WTC11 (cell line): ENCODE measurements at regions not wholly inside any gene's neighbourhood (a gene's known extent, or its start where the extent isn't known, plus 50 kb on each side); places are given as distances from the start of the nearest gene placed in this dataset.

Experiments
- ATAC-seq: fragments of 200-7000 bp; cut with Tn5 transposase; 2 replicates; pipeline ENCODE4 v1.10.0; 2021; ENCODE audit warnings: mild to moderate bottlenecking, moderate library complexity
- CTCF ChIA-PET: fragments of 300-600 bp; sonication (Branson Sonifier 250); formaldehyde crosslinking; loops from one replicate; lab custom pipeline; 2021; ENCODE audit warnings: antibody characterized with exemption; lab: Charles Lee
- POLR2A ChIA-PET: fragments of 350-600 bp; sonication (Branson Sonifier 250); formaldehyde crosslinking; loops from one replicate; lab custom pipeline; 2021; ENCODE audit warnings: antibody characterized with exemption; lab: Charles Lee
- DNase-seq: peaks from one replicate; pipeline ENCODE4 v3.0.0; 2021; ENCODE audit warnings: low spot score
- H3K27ac Mint-ChIP-seq: 2 replicates; pipeline ENCODE4 v1.8.0; 2021; ENCODE audit warnings: mixed read lengths
- H3K27me3 Mint-ChIP-seq: 2 replicates; pipeline ENCODE4 v1.8.0; 2021; ENCODE audit warnings: low read depth, mild to moderate bottlenecking, moderate library complexity, mixed read lengths
- H3K36me3 Mint-ChIP-seq: 2 replicates; pipeline ENCODE4 v1.8.0; 2021; ENCODE audit warnings: mixed read lengths
- H3K4me1 Mint-ChIP-seq: 2 replicates; pipeline ENCODE4 v1.8.0; 2022; ENCODE audit warnings: mixed read lengths
- H3K4me3 Mint-ChIP-seq: 2 replicates; pipeline ENCODE4 v1.8.0; 2021; ENCODE audit warnings: mild to moderate bottlenecking, moderate library complexity, mixed read lengths
- H3K9me3 Mint-ChIP-seq: 2 replicates; pipeline ENCODE4 v1.8.0; 2021; ENCODE audit warnings: mixed read lengths
- CREM ChIP-seq: sonication (generic); formaldehyde crosslinking; IDR thresholded peaks from 2 replicates; pipeline ENCODE4 v1.8.1; 2022; ENCODE audit warnings: mild to moderate bottlenecking, missing genetic modification reagents, moderate library complexity
- ELF4 ChIP-seq: sonication (generic); formaldehyde crosslinking; IDR thresholded peaks from 2 replicates; pipeline ENCODE4 v1.8.1; 2022; ENCODE audit warnings: low read depth, mild to moderate bottlenecking, moderate library complexity, missing genetic modification reagents
- EMX1 ChIP-seq: fragments of 250-450 bp; sonication (Bioruptor Pico); IDR thresholded peaks from 2 replicates; pipeline ENCODE4 v1.8.0; 2021; ENCODE audit warnings: mild to moderate bottlenecking
- ETV6 ChIP-seq: sonication (generic); formaldehyde crosslinking; IDR thresholded peaks from 2 replicates; pipeline ENCODE4 v1.8.1; 2022; ENCODE audit warnings: mild to moderate bottlenecking, missing genetic modification reagents
- FOXJ3 ChIP-seq: sonication (generic); formaldehyde crosslinking; IDR thresholded peaks from 2 replicates; pipeline ENCODE4 v1.9.0; 2021; ENCODE audit warnings: missing genetic modification reagents, mild to moderate bottlenecking, borderline replicate concordance
- SOX15 ChIP-seq: fragments of 250-450 bp; sonication (Bioruptor Pico); IDR thresholded peaks from 2 replicates; pipeline ENCODE4 v1.9.0; 2021; ENCODE audit warnings: mild to moderate bottlenecking
- ZBTB21 ChIP-seq: sonication (generic); formaldehyde crosslinking; IDR thresholded peaks from 2 replicates; pipeline ENCODE4 v1.8.1; 2023; ENCODE audit warnings: mild to moderate bottlenecking, missing genetic modification reagents, borderline replicate concordance
- TF ChIP-seq, protein P1 (sequence below): sonication (generic); formaldehyde crosslinking; IDR thresholded peaks from 2 replicates; pipeline ENCODE4 v1.8.0; 2022; ENCODE audit warnings: mild to moderate bottlenecking, missing genetic modification reagents
- TF ChIP-seq, protein P2 (sequence below): fragments of 200-600 bp; IDR thresholded peaks from 2 replicates; pipeline ENCODE4 v1.8.0; 2022; ENCODE audit warnings: antibody characterized with exemption
- TF ChIP-seq, protein P3 (sequence below): fragments of 250-450 bp; sonication (Bioruptor Pico); IDR thresholded peaks from 2 replicates; pipeline ENCODE4 v1.9.0; 2021; ENCODE audit warnings: mild to moderate bottlenecking
- TF ChIP-seq, protein P4 (sequence below): sonication (generic); formaldehyde crosslinking; IDR thresholded peaks from 2 replicates; pipeline ENCODE4 v1.8.1; 2022; ENCODE audit warnings: low read depth, mild to moderate bottlenecking, moderate library complexity, missing genetic modification reagents, borderline replicate concordance
- TF ChIP-seq, protein P5 (sequence below): sonication (generic); formaldehyde crosslinking; IDR thresholded peaks from 2 replicates; pipeline ENCODE4 v1.8.1; 2022; ENCODE audit warnings: mild to moderate bottlenecking, missing genetic modification reagents, moderate library complexity, borderline replicate concordance
- TF ChIP-seq, protein P6 (sequence below): fragments of 250-450 bp; sonication (Bioruptor Pico); IDR thresholded peaks from 2 replicates; pipeline ENCODE4 v2.1.2; 2022; ENCODE audit warnings: mild to moderate bottlenecking, moderate library complexity
- TF ChIP-seq, protein P7 (sequence below): sonication (generic); formaldehyde crosslinking; IDR thresholded peaks from 2 replicates; pipeline ENCODE4 v1.8.0; 2023; ENCODE audit warnings: mild to moderate bottlenecking, missing genetic modification reagents
- TF ChIP-seq, protein P8 (sequence below): sonication (generic); formaldehyde crosslinking; IDR thresholded peaks from 2 replicates; pipeline ENCODE4 v1.8.1; 2023; ENCODE audit warnings: mild to moderate bottlenecking, moderate library complexity, missing genetic modification reagents

DNA sequence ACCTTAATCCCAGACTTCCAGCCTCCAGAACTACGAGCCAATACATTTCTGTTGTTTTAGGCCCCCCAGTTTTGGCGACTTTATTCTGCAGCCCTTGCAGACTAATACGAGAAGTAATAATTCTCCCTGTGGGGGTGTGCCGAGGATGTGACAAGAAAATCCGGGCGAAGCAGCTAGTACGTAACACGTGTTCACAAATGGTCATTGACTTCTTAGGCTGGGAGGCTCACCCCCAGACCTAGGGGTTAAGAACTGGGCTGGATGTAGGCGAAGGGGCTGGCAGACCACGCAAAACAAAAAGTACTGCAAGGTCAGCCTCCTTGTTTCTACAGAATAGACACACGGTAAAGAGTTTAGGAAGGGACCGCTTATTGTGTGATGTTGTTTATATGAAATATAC is 69.8 kb upstream of the ESRRB start:
- ATAC-seq (no peak), DNase-seq (no peak)
- Mint-ChIP-seq H3K4me1 (peaks cover 28% of the 10 kb centered on the region), H3K27me3 (peaks cover 35% of the 10 kb centered on the region), H3K36me3 (no peaks in the 10 kb centered on the region), H3K27ac (no peak overlapping the region), H3K9me3 (no peaks in the 10 kb centered on the region), H3K4me3 (no peak overlapping the region)
- ChIA-PET CTCF (no interaction called here), POLR2A (no interaction called here)
- TF ChIP-seq FOXJ3 (CRISPR knock-in tag) (no peak), EMX1 (CRISPR knock-in tag) (no peak), ZBTB21 (CRISPR knock-in tag) (no peak), ELF4 (CRISPR knock-in tag) (no peak), SOX15 (CRISPR knock-in tag) (no peak), CREM (CRISPR knock-in tag) (no peak), ETV6 (no peak)
- TF ChIP-seq, protein P1, sequence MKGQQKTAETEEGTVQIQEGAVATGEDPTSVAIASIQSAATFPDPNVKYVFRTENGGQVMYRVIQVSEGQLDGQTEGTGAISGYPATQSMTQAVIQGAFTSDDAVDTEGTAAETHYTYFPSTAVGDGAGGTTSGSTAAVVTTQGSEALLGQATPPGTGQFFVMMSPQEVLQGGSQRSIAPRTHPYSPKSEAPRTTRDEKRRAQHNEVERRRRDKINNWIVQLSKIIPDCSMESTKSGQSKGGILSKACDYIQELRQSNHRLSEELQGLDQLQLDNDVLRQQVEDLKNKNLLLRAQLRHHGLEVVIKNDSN (CRISPR knock-in tag): no peak
- TF ChIP-seq, protein P2, sequence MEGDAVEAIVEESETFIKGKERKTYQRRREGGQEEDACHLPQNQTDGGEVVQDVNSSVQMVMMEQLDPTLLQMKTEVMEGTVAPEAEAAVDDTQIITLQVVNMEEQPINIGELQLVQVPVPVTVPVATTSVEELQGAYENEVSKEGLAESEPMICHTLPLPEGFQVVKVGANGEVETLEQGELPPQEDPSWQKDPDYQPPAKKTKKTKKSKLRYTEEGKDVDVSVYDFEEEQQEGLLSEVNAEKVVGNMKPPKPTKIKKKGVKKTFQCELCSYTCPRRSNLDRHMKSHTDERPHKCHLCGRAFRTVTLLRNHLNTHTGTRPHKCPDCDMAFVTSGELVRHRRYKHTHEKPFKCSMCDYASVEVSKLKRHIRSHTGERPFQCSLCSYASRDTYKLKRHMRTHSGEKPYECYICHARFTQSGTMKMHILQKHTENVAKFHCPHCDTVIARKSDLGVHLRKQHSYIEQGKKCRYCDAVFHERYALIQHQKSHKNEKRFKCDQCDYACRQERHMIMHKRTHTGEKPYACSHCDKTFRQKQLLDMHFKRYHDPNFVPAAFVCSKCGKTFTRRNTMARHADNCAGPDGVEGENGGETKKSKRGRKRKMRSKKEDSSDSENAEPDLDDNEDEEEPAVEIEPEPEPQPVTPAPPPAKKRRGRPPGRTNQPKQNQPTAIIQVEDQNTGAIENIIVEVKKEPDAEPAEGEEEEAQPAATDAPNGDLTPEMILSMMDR: no peak
- TF ChIP-seq, protein P3, sequence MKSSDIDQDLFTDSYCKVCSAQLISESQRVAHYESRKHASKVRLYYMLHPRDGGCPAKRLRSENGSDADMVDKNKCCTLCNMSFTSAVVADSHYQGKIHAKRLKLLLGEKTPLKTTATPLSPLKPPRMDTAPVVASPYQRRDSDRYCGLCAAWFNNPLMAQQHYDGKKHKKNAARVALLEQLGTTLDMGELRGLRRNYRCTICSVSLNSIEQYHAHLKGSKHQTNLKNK: no peak
- TF ChIP-seq, protein P4, sequence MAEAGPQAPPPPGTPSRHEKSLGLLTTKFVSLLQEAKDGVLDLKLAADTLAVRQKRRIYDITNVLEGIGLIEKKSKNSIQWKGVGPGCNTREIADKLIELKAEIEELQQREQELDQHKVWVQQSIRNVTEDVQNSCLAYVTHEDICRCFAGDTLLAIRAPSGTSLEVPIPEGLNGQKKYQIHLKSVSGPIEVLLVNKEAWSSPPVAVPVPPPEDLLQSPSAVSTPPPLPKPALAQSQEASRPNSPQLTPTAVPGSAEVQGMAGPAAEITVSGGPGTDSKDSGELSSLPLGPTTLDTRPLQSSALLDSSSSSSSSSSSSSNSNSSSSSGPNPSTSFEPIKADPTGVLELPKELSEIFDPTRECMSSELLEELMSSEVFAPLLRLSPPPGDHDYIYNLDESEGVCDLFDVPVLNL: no peak
- TF ChIP-seq, protein P5, sequence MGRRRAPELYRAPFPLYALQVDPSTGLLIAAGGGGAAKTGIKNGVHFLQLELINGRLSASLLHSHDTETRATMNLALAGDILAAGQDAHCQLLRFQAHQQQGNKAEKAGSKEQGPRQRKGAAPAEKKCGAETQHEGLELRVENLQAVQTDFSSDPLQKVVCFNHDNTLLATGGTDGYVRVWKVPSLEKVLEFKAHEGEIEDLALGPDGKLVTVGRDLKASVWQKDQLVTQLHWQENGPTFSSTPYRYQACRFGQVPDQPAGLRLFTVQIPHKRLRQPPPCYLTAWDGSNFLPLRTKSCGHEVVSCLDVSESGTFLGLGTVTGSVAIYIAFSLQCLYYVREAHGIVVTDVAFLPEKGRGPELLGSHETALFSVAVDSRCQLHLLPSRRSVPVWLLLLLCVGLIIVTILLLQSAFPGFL: no peak
- TF ChIP-seq, protein P6, sequence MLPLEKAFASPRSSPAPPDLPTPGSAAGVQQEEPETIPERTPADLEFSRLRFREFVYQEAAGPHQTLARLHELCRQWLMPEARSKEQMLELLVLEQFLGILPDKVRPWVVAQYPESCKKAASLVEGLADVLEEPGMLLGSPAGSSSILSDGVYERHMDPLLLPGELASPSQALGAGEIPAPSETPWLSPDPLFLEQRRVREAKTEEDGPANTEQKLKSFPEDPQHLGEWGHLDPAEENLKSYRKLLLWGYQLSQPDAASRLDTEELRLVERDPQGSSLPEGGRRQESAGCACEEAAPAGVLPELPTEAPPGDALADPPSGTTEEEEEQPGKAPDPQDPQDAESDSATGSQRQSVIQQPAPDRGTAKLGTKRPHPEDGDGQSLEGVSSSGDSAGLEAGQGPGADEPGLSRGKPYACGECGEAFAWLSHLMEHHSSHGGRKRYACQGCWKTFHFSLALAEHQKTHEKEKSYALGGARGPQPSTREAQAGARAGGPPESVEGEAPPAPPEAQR: no peak

DNA sequence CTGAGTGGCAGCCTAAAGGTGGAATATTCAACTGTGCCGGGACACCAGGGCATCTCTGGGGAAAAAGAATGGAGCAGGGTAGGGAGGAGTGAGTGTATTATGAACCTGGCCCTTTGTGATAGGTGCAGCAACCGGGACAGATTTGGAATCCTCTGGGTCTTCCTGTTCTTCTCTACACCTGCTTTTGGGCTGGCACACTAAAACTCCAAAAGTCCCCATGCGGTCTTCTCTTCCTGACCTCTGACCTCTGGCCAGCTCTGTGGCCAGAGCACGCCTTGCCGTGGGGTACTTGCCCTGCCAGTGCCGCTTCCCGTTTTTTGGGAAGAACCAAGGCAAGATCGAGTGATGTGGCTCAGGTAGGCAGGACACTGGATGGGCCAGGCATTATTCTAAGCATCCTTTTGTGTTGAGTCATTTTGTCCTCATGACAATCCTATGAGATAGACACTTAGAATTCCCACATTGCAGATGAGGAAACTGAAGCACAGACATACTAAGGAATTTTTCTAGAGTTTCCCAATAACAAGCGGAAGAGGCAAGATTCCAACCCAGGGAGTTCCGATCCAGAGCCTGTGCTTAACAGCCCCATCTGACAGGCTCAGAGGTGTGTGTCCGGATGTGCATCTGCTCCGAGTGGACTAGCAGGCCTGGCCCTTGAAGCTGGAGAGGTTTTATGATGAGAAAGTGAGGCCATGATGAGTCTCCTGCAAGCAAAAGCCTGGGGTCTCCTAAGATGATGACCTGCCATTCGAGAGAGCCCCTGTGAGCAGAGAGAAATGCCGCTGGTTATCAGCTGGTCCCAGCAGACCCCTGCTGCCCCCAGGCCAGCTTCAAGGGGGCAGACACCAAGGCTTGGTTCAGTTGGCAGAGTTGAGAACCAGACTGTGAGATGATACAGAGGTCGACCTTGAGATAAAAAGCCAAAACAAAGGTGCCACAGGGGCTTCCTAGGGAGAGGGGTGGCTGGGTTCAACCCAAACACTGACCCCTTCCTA is 67.9 kb upstream of the ESRRB start:
- no peaks in the 10 kb centered on the region for H3K9me3 Mint-ChIP-seq
- ChIA-PET POLR2A (no interaction called here), CTCF (interaction anchor here (2.5 kb wide), 1 partner anchor 79 kb away, joined by 10 read pairs; no protein-coding TSS in a partner anchor)
- H3K4me3 Mint-ChIP-seq: no peak overlapping the region
- TF ChIP-seq, protein P1 (CRISPR knock-in tag): no peak
- TF ChIP-seq, protein P7, sequence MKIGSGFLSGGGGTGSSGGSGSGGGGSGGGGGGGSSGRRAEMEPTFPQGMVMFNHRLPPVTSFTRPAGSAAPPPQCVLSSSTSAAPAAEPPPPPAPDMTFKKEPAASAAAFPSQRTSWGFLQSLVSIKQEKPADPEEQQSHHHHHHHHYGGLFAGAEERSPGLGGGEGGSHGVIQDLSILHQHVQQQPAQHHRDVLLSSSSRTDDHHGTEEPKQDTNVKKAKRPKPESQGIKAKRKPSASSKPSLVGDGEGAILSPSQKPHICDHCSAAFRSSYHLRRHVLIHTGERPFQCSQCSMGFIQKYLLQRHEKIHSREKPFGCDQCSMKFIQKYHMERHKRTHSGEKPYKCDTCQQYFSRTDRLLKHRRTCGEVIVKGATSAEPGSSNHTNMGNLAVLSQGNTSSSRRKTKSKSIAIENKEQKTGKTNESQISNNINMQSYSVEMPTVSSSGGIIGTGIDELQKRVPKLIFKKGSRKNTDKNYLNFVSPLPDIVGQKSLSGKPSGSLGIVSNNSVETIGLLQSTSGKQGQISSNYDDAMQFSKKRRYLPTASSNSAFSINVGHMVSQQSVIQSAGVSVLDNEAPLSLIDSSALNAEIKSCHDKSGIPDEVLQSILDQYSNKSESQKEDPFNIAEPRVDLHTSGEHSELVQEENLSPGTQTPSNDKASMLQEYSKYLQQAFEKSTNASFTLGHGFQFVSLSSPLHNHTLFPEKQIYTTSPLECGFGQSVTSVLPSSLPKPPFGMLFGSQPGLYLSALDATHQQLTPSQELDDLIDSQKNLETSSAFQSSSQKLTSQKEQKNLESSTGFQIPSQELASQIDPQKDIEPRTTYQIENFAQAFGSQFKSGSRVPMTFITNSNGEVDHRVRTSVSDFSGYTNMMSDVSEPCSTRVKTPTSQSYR: no peak
- TF ChIP-seq, protein P8, sequence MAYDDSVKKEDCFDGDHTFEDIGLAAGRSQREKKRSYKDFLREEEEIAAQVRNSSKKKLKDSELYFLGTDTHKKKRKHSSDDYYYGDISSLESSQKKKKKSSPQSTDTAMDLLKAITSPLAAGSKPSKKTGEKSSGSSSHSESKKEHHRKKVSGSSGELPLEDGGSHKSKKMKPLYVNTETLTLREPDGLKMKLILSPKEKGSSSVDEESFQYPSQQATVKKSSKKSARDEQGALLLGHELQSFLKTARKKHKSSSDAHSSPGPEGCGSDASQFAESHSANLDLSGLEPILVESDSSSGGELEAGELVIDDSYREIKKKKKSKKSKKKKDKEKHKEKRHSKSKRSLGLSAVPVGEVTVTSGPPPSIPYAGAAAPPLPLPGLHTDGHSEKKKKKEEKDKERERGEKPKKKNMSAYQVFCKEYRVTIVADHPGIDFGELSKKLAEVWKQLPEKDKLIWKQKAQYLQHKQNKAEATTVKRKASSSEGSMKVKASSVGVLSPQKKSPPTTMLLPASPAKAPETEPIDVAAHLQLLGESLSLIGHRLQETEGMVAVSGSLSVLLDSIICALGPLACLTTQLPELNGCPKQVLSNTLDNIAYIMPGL: no peak
- TF ChIP-seq CREM (CRISPR knock-in tag): no peak
- H3K27ac Mint-ChIP-seq: no peak overlapping the region
- peaks cover 52% of the 10 kb centered on the region for H3K27me3 Mint-ChIP-seq
- DNase-seq (no peak), ATAC-seq (no peak)
- peaks cover 47% of the 10 kb centered on the region for H3K4me1 Mint-ChIP-seq
- H3K36me3 Mint-ChIP-seq: no peaks in the 10 kb centered on the region
